HG02571 (cell line): ENCODE measurements at regions not wholly inside any gene's neighbourhood (a gene's known extent, or its start where the extent isn't known, plus 50 kb on each side); places are given as distances from the start of the nearest gene placed in this dataset.

Experiments
- ATAC-seq: cut with Tn5 transposase; IDR thresholded peaks from one replicate; pipeline ENCODE4 v1.9.1; 2021; ENCODE audit warnings: mild to moderate bottlenecking, moderate library complexity; ENCODE audit not compliant: unreplicated experiment

- no peak for ATAC-seq
Measured at GRCh38 chr6:121020656-121021055, 313.6 kb downstream of the TBC1D32 start.

- ATAC-seq = no peak
Measured at GRCh38 chr6:121008553-121008952, 325.7 kb downstream of the TBC1D32 start.

DNA sequence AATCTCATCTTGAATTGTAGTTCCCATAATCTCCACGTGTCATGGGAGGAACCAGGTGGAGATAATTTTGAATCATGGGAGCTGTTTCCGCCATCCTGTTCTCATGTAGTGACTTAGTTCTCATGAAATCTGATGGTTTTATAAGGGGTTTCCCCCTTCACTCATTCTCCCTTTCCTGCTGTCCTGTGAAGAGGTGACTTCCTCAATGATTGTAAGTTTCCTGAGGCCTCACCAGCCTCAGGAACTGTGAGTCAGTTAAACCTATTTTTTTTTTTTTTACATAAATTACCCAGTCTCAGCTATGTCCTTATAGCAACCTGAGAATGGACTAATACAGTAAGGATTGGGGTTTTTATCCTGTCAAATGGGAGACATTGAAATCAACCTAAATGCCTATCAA, 328.3 kb downstream of the TBC1D32 start:
- ATAC-seq = no peak

DNA sequence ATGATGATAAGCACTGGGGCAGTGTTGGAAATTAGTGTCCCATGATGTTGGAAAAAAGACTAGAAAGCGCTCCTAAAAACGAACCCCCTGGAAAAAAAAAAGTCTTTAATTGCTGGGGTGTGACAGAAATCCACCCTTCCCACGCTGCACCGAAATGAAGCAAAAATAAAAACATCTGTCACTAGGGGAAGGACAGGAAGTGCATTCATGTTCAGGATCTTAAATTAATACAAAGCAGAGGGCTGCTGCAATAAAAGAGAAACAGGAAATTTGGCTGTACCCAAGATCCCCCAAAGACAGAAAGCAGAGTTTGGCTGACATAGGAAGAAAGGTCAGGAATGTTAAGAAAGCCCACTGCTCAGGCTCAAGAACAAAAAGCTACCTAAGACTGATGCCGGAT, 333.9 kb downstream of the TBC1D32 start:
- no peak for ATAC-seq

DNA sequence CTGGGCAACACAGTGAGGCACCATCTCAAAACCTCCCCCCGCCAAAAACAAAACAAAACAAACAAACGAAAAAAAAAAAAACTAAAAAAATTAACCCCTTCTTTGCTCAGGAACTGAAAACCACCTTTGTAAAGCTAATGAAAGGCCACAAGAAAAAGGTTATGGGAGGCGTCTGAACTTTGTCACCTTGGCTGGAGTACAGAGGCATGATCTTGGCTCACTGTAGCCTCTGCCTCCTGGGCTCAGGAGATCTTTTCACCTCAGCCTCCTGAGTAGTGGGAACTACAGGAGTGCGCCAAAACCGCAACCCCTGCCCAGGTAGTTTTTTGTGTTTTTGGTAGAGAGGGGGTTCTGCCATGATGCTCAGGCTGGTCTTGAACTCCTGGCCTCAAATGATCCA, 337.9 kb downstream of the TBC1D32 start:
- no peak for ATAC-seq

DNA sequence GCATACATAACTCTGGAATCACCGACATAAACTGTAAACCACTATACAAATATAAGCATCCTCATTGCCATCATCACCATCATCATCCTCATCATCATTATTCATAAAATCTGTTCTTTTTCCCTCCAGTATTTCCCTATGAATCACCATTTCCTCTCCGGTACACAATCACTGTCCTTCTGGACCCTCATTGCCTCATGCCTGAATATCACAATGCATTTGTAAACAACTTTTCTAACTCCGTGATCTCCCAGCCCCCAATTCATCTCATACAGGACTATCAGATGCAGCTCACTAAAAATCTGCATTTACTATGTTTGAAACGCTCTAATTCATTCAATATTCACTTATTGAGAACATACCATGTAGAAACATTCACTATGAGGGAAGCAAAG, 339.7 kb downstream of the TBC1D32 start:
- no peak for ATAC-seq

GRCh38 chr6:120993929-120994572, 340.2 kb downstream of the TBC1D32 start:
- no peak for ATAC-seq

- no peak for ATAC-seq
Measured at GRCh38 chr6:120992257-120992656, 342.0 kb downstream of the TBC1D32 start.

- ATAC-seq = no peak
Measured at GRCh38 chr6:120990866-120991265, 343.4 kb downstream of the TBC1D32 start.

GRCh38 chr6:120981835-120982234, 352.4 kb downstream of the TBC1D32 start:
- ATAC-seq = no peak

GRCh38 chr6:120966321-120966720, 368.0 kb downstream of the TBC1D32 start:
- ATAC-seq = no peak

DNA sequence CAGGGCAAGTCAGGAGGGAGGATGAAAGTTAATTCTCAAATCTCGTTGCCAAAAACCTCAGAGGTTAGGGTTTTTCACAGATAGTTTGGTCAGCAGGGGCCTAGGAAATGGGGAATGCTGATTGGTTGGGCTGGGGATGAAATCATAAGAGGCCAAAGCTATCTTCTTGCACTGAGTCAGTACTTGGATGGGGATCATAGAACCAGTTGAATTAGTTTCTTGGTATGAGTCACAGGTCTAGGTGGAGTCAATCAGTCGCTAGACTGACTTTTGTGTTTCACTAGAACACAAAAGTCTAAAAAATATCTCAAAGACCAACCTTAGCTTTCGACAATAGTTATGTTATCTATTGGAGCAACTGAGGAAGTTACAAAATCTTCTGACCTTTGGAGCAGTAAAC, 368.5 kb downstream of the TBC1D32 start:
- ATAC-seq = no peak

DNA sequence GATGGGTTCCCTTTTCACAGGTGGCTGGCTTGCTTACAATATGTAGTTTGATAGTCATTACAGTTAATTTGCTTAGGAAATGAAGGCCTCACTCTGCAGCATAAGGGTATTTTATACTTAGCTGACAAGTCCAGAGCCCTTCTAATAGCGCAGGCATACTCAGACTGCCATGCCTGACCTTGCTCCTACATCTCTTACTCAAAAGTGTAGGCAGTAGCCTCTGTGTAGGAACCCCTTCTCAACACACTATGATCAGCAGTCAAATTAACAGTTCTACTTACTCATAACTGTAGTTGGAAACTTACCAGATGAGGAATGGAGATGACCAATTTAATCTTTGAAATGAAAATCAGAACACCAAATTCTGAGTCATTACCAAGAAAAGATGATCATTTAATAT, 373.5 kb downstream of the TBC1D32 start:
- no peak for ATAC-seq

GRCh38 chr6:120954111-120954510, 380.2 kb downstream of the TBC1D32 start:
- ATAC-seq = no peak

DNA sequence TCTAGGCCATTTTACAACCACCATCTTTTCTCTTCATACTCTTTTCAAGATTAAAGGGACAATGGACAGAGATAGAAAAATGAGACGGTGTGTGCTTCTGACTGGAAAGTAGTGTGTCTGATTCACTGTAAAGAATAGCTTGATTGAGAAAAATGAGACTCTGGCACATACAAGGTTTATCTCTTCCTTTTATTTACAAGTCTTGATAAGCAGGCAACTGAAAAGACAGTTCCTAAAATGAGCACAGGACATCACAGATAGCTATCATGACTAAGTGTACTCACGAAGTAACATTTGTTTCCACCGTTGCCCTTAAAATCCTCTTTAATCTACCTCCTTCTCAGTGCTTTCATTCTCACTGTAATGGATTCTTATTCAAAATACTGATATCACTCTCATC, 383.0 kb downstream of the TBC1D32 start:
- no peak for ATAC-seq

DNA sequence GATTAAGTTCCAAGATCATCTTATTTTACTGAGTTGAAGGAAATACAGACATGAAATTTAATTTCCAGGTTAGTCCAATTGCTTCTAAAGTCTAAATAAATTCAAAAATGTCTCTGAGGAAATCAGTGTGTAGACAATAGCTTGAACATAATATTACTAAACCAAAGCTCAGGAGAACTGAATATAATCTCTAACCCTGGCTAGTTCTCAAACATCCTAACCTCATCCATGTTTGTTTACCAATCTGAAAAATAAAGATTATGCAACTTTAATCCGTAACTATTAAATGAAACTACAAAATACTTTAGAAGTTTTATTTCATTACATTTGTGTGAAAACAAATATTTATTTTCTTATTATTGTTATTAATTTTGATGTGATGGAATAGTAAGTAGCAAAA, 387.2 kb downstream of the TBC1D32 start:
- ATAC-seq = no peak

DNA sequence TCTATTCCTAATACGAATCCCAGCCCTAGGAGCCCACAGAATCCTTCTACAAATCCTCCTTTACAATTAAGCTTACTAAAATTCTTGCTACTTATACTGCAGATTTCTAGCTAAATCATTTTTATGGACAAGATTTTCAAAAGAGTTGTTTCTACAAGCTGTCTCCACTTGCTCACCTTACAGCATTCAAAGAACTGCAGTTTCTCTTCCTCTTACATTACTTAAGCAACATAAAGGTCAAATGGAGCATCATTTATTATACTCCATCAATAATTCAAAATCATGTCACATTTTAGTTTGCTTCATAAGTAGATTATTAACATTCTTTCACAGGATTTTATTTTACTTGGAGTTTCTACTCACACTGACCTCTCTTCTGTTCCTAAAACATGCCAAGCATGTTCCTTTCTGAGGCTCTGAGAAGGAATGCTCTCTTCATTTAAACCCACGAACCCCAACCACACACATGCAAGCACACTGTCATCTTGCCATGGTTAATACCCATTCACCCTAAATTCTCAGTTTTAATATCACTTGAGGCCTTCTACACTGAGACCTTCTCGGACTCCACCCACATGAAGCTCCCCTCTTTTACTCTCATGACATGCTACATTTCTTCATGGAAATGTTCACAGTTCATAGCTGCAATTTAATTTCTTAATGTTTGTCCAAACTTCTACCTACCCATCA, 388.2 kb downstream of the TBC1D32 start:
- ATAC-seq = no peak

DNA sequence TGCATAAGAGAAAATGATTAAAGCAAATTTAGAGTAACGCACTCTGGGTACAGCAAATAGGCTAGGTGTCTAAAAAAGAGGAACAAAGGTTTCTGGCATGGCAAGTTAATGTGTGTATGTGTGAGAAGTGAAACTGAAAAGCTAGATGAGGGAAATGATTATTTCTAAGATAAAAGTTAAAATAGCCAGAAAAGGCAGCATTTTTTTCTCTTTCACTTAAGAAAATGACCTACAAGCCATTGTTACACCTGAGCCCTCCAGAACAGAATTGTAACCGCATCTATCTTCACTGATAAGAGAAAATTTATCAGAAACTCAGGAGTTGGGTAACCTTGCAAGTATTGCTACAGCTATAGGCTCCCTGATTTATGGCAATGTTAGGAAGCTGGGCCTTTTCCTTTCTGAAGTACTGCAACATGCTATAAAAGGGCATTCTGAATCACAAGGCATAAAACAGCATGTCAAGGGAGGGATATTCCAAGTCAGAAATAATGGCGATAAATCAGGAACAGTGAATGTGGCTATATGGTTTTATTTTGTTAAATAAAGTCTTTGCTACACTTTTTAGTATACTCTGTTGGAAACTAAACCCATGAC, 395.3 kb downstream of the TBC1D32 start:
- ATAC-seq = peak; percentile 97

GRCh38 chr6:120938164-120938875, 396.0 kb downstream of the TBC1D32 start:
- peak; percentile 35 for ATAC-seq

DNA sequence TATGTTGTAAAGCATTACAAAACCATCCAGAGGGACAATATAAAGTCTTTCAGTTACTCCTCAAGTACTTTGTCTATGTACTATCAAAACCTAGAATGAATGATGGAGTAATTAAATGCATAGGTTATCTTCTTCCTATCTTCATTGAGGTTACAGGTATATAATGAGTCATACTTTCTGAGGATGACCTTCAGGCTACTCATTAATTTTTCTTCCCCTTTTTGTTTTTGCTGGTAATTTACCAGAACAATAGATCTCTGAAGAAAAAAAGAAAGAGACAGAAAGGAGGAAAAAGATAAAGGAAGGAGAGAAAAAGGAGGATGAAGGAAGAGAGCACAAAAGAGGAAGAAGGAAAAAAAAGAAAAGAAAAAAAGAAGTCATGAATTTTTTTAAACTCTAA, 398.4 kb downstream of the TBC1D32 start:
- no peak for ATAC-seq

DNA sequence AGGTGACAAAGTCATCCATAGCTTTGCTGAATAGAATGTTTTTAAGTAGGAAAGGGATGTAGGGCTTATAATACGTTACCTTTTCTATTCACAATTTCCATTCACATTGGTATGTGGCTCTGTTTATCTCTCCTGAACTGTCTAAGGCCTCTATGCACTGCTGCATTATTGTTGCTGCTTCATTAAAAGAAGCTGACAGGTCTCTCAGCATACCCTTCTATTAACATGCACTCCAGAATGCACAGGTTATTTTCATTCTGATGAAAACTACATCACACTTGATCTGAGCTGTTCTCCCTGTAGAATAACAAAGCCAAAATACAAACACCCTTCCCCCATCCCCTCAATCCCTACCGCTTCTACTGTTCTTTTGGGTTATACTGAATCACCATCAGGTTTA, 399.3 kb downstream of the TBC1D32 start:
- no peak for ATAC-seq
